ENCODE measurements at regions not wholly inside any gene's neighbourhood (a gene's known extent, or its start where the extent isn't known, plus 50 kb on each side); places are given as distances from the start of the nearest gene placed in this dataset.
"Not testable (repeated sequence)": the region's sequence is repeated elsewhere in the genome, so short reads cannot be mapped to it uniquely, and the experiment has no call there.

- TF ChIP-seq CTCF (IDR thresholded peaks at IDR 0.05; ENCODE audit: control extremely low read depth, extremely low read depth, low read depth, missing control alignments): no peak
- ChIA-PET CTCF (no interaction called here), POLR2A (no interaction called here)
- DNase-seq (ENCODE audit: extremely low spot score): no peak
Observed at GRCh38 chr11:91296629-91297028, 928.0 kb upstream of the FAT3 start.

- no peak for TF ChIP-seq CTCF (IDR thresholded peaks at IDR 0.05; ENCODE audit: control extremely low read depth, extremely low read depth, low read depth, missing control alignments)
- DNase-seq (ENCODE audit: extremely low spot score): no peak
- ChIA-PET CTCF (interaction anchor here (1.3 kb wide), 1 partner anchor 10 kb away, joined by 8 read pairs; no protein-coding TSS in a partner anchor), POLR2A (no interaction called here)
Observed at GRCh38 chr11:91295591-91295990, 929.0 kb upstream of the FAT3 start.

GRCh38 chr11:91293119-91293518 lies 931.5 kb upstream of the FAT3 start:
- no peak for TF ChIP-seq CTCF (IDR thresholded peaks at IDR 0.05; ENCODE audit: control extremely low read depth, extremely low read depth, low read depth, missing control alignments)
- DNase-seq (ENCODE audit: extremely low spot score): no peak
- POLR2A ChIA-PET: no interaction called here
- CTCF ChIA-PET: no interaction called here

- no peak for TF ChIP-seq CTCF (IDR thresholded peaks at IDR 0.05; ENCODE audit: control extremely low read depth, extremely low read depth, low read depth, missing control alignments)
- CTCF ChIA-PET: no interaction called here
- POLR2A ChIA-PET: no interaction called here
- no peak for DNase-seq (ENCODE audit: extremely low spot score)
Observed at GRCh38 chr11:91272089-91272488, 952.5 kb upstream of the FAT3 start.

GRCh38 chr11:91268512-91269295 lies 955.9 kb upstream of the FAT3 start:
- CTCF ChIA-PET; DNase-seq (ENCODE audit: extremely low spot score); POLR2A ChIA-PET: not testable (repeated sequence)

GRCh38 chr11:91265946-91266345 lies 958.7 kb upstream of the FAT3 start:
- ChIA-PET POLR2A (no interaction called here), CTCF (interaction anchor here (0.8 kb wide), 1 partner anchor 17 kb away, joined by 3 read pairs; no protein-coding TSS in a partner anchor)
- DNase-seq (ENCODE audit: extremely low spot score): no peak
- TF ChIP-seq CTCF (IDR thresholded peaks at IDR 0.05; ENCODE audit: control extremely low read depth, extremely low read depth, low read depth, missing control alignments): no peak

GRCh38 chr11:91264481-91264880 lies 960.1 kb upstream of the FAT3 start:
- POLR2A ChIA-PET: no interaction called here
- CTCF ChIA-PET: no interaction called here
- no peak for TF ChIP-seq CTCF (IDR thresholded peaks at IDR 0.05; ENCODE audit: control extremely low read depth, extremely low read depth, low read depth, missing control alignments)

More at GRCh38 chr11:91264481-91264880, 960.1 kb upstream of the FAT3 start:
- no peak for DNase-seq (ENCODE audit: extremely low spot score)

Data from GM10248 (cell line).